ENCODE measurements at regions not wholly inside any gene's neighbourhood (a gene's known extent, or its start where the extent isn't known, plus 50 kb on each side); places are given as distances from the start of the nearest gene placed in this dataset.

GRCh38 chr9:121582641-121583040 is 68.8 kb upstream of the DAB2IP start:
- TF ChIP-seq CTCF (IDR thresholded peaks at IDR 0.05) = no peak
- TF ChIP-seq POLR2A (IDR thresholded peaks at IDR 0.05) = no peak
- TF ChIP-seq EP300 (IDR thresholded peaks at IDR 0.05; ENCODE audit: low read depth) = no peak
- TF ChIP-seq POLR2AphosphoS5 (IDR thresholded peaks at IDR 0.05) = no peak
- intact Hi-C loops (cut with DNase I; ENCODE audit: low total_unique reads) (no loop called here), in situ Hi-C loops (cut with MboI; ENCODE audit: low pct_ligation_motif_present in 1 of 4, low pct_unique_long_range_greater_than_20kb in 1 of 4, low sequenced_read_pairs in 3 of 4) (no loop called here)
- H3K27ac ChIP-seq = no peak overlapping the region
- no peaks in the 10 kb centered on the region for H3K36me3 ChIP-seq
- no peaks in the 10 kb centered on the region for H3K9me3 ChIP-seq
- H3K4me1 ChIP-seq = peaks cover 0 to 3% (median 0%) of the 10 kb centered on the region in 4 donors
- no peaks in the 10 kb centered on the region for H3K27me3 ChIP-seq
- DNase-seq = no peak
- WGBS, 2 donors (ENCODE audit: low coverage in 1 of 2) = 61 to 77% methylated on average over 5 to 7 of the region's 7 CpGs
- no peak overlapping the region for H3K4me3 ChIP-seq

GRCh38 chr9:121584421-121584820 is 67.0 kb upstream of the DAB2IP start:
- Histone ChIP-seq H3K9me3 (no peaks in the 10 kb centered on the region), H3K4me1 (no peaks in the 10 kb centered on the region), H3K27me3 (no peaks in the 10 kb centered on the region), H3K27ac (no peak overlapping the region), H3K4me3 (no peak overlapping the region), H3K36me3 (no peaks in the 10 kb centered on the region)
- no peak for DNase-seq
- in situ Hi-C loops (cut with MboI; ENCODE audit: low pct_ligation_motif_present in 1 of 4, low pct_unique_long_range_greater_than_20kb in 1 of 4, low sequenced_read_pairs in 3 of 4) = no loop called here
- intact Hi-C loops (cut with DNase I; ENCODE audit: low total_unique reads) = no loop called here
- 77 to 83% methylated on average over 3 to 4 of the region's 4 CpGs for WGBS, 2 donors (ENCODE audit: low coverage in 1 of 2)
- TF ChIP-seq CTCF (IDR thresholded peaks at IDR 0.05) = no peak
- TF ChIP-seq POLR2A (IDR thresholded peaks at IDR 0.05) = no peak
- no peak for TF ChIP-seq POLR2AphosphoS5 (IDR thresholded peaks at IDR 0.05)
- TF ChIP-seq EP300 (IDR thresholded peaks at IDR 0.05; ENCODE audit: low read depth) = no peak

GRCh38 chr9:121587863-121588262 is 63.6 kb upstream of the DAB2IP start:
- no peaks in the 10 kb centered on the region for H3K9me3 ChIP-seq
- H3K27me3 ChIP-seq = no peaks in the 10 kb centered on the region
- no peak overlapping the region for H3K27ac ChIP-seq
- no peak for TF ChIP-seq POLR2AphosphoS5 (IDR thresholded peaks at IDR 0.05)
- TF ChIP-seq POLR2A (IDR thresholded peaks at IDR 0.05) = no peak
- no peak for TF ChIP-seq CTCF (IDR thresholded peaks at IDR 0.05)
- no peak for TF ChIP-seq EP300 (IDR thresholded peaks at IDR 0.05; ENCODE audit: low read depth)
- no peaks in the 10 kb centered on the region for H3K36me3 ChIP-seq
- intact Hi-C loops (cut with DNase I; ENCODE audit: low total_unique reads) (no loop called here), in situ Hi-C loops (cut with MboI; ENCODE audit: low pct_ligation_motif_present in 1 of 4, low pct_unique_long_range_greater_than_20kb in 1 of 4, low sequenced_read_pairs in 3 of 4) (no loop called here)
- no peaks in the 10 kb centered on the region for H3K4me1 ChIP-seq
- DNase-seq = no peak
- 74 to 77% methylated on average over 4 of the region's 4 CpGs for WGBS, 2 donors (ENCODE audit: low coverage in 1 of 2)
- no peak overlapping the region for H3K4me3 ChIP-seq

- in situ Hi-C loops (cut with MboI; ENCODE audit: low pct_ligation_motif_present in 1 of 4, low pct_unique_long_range_greater_than_20kb in 1 of 4, low sequenced_read_pairs in 3 of 4) (no loop called here), intact Hi-C loops (cut with DNase I; ENCODE audit: low total_unique reads) (no loop called here)
- no peaks in the 10 kb centered on the region for H3K4me1 ChIP-seq
- 93 to 98% methylated on average over 4 to 5 of the region's 5 CpGs for WGBS, 2 donors (ENCODE audit: low coverage in 1 of 2)
- no peak for TF ChIP-seq CTCF (IDR thresholded peaks at IDR 0.05)
- TF ChIP-seq POLR2A (IDR thresholded peaks at IDR 0.05) = no peak
- TF ChIP-seq POLR2AphosphoS5 (IDR thresholded peaks at IDR 0.05) = no peak
- no peak for TF ChIP-seq EP300 (IDR thresholded peaks at IDR 0.05; ENCODE audit: low read depth)
- DNase-seq = no peak
- H3K27ac ChIP-seq = no peak overlapping the region
- H3K4me3 ChIP-seq = no peak overlapping the region
- H3K27me3 ChIP-seq = no peaks in the 10 kb centered on the region
- H3K9me3 ChIP-seq = no peaks in the 10 kb centered on the region
- H3K36me3 ChIP-seq = no peaks in the 10 kb centered on the region
These were observed 61.4 kb upstream of the DAB2IP start for GRCh38 chr9:121589986-121590385.

All from transverse colon (tissue), 4 donors.